GM18502 (cell line): ENCODE measurements at regions not wholly inside any gene's neighbourhood (a gene's known extent, or its start where the extent isn't known, plus 50 kb on each side); places are given as distances from the start of the nearest gene placed in this dataset.
"Not testable (repeated sequence)": the region's sequence is repeated elsewhere in the genome, so short reads cannot be mapped to it uniquely, and the experiment has no call there.

Experiments used
- ATAC-seq: cut with Tn5 transposase; IDR thresholded peaks from one replicate; pipeline ENCODE4 v1.9.1; 2021; ENCODE audit warnings: mild to moderate bottlenecking; ENCODE audit not compliant: unreplicated experiment, poor library complexity

DNA sequence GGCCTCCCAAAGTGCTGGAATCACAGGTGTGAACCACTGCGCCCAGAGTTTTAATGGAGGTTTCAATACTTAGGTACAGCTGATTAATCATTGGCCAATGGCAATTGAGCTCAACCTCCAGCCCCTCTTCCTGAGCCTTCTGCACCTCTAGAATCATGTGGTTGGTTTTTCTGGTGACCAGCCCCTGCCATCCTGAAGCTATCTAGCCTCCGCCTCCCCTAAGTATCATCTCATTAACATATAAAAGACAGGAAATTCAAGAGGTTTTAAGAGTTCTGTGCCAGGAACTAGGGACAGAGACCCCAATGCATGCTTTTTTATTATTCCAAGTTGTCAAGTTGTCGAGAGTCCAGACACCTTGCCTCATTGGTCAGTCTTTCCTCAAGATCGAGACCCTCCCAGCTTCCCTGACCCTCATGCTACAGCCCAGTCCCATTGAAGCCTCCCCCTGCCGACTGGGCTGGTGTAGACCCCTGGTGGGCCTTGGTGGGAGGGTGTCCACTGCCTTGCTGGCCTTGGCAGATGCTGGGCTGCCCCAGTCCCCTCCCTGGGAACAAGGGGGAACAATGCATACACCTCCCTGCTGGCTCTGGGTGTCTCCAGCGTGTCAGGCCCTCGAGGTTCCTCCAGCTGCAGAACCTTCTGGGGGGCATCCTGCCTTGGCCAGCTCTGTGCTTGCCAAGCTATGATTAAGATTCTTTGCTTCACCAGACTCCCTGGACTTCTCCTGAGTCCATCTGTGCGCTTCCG lies 148.0 kb downstream of the CTTN start:
- no peak for ATAC-seq

DNA sequence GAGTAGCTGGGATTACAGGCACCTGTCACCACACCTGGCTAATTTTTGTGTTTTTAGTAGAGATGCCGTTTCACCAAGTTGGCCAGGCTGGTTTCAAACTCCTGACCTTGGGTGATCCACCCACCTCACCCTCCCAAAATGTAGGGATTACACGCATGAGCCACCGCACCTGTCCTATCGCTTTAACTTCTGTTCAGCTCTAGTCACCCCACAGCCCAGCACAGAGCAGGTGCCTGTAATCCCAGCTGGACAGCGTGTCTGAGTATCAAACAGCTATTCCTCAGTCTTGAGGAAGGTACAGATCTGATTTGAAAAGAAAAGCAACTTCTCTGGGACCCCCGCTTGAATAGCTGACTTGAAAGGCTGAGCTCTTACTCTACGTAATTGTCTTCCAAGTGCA lies 149.1 kb downstream of the CTTN start:
- ATAC-seq, result no peak

DNA sequence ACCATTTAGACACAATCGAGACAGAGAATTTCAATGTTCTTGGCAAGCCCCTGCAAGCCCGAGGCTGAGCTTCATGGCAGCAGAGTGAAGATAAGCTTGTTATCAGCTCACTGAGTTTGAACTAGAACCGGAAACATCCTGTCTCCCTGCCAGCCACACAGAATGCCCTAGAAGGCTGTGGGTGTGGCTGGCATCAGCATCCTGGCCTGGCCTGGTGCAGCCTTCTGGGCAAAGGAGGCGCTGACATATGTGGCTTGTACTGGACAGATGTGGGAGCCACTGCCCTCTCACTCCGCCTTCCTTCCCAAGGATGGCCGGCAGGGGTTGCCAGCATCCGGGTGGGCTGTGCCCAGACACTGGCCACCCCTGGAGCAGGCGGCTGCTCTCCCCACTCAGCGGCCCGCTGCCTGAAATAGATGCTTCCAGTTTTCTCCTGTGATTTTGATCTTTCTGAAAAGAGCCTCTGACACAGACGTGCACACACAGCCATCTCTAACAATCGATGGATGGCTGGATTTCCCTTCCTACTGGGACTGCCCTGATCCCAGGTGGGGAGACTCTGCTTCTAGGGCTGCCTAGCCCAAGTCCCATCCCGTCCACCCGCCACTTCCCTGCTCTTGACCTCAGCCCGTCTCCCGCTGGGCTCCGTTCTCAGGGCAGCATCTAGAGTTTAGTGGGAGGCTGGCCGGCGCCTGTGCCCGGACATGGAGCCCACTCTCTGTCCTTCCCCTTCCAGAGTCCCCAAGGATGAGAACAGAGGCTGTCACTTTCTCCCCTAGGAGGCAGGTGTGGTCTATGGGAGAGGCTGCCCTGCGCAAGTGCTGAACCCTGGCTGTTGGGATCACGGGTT lies 149.7 kb downstream of the CTTN start:
- ATAC-seq, result no peak

DNA sequence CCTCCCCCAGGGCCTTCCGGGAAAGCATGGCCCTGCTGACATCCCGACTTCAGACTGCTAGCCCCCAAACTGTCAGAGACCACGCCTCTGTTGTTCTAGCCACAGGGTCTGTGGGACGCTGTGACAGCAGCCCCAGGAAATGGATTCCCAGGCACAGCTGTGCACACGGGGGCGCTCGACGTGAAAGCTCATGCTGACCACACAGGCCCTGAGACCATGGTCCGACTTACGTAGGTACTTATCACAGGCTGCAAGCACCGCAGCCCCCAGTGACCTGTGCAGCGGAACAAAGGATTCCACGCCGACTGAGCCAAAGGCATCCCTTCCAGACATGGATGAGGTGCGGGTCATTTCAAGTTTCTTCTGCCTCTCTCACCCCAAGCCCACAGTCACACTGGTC lies 150.6 kb downstream of the CTTN start:
- ATAC-seq, result no peak

DNA sequence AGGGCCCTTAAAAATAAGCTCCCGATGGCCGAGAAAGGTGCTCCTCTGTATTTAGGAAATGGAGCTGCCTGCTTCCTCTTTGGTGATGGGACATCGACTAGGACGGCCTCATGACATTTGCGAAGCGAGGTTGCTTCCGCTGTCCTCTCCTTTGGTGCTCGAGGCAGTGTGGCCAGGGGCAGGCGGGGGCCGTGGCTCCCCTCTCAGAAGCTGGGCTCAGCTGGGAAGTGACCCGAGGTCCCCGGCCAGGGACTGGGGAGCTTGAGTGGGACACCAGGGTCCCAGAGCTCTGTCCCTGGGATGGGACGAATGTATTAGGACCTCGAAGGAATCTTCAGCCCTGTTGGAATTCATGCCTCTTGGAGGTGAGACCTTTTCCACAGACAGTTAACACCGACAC lies 151.1 kb downstream of the CTTN start:
- ATAC-seq, result no peak

DNA sequence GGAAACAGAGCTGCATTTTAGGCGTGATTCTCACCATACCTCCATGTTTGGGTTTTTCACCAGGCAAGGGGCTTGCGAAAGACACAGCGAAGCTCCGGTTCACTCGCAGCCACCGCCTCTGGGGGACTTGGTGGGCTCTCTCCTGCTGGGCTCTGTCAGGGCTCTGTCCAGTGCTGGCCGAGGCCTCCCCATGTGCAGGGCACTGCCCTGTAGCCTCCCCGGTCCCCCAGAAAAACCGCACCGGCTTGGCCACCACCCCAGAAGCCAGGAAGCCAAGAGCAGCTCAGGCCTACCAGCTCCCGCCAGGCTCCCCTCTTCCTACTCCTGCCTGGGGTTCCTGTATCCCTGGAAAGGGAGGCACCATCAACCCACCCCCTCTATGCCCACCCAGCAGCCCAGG lies 151.5 kb downstream of the CTTN start:
- no peak for ATAC-seq

DNA sequence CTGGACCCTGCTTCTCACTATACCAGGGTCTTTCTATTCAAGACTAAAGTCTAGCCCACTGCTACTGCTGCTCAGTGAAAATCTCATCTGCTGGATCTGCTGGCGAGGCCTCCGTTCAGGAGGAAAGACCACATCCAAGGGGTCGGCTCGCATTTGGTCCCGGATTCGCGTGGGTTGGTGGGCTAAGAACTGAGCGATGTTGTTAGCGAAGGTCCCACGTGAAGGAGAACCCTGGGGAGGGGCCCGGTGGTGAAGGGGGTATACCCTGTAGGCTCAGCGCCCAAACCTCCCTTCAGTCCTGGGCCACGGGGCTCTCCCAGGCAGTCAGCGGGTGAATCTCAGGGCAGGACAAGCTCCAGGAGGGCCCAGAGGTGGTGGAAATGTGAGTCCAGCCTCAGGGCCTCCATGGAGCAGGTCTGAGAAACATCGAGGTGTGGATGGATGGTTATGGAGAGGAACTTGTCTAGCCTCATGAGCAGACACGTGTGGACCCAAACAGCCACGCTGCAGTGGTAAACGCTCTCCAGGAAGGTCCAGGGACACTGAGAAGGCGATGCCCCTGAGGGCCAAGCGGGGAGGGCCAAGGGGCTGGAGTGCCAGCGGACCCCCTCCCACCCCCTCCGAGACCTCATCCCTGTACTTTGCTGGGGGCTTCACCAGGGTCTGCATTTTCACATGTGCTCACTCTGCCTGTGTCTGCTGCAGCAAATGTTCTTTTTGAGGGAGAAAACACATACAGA lies 152.3 kb downstream of the CTTN start:
- no peak for ATAC-seq

DNA sequence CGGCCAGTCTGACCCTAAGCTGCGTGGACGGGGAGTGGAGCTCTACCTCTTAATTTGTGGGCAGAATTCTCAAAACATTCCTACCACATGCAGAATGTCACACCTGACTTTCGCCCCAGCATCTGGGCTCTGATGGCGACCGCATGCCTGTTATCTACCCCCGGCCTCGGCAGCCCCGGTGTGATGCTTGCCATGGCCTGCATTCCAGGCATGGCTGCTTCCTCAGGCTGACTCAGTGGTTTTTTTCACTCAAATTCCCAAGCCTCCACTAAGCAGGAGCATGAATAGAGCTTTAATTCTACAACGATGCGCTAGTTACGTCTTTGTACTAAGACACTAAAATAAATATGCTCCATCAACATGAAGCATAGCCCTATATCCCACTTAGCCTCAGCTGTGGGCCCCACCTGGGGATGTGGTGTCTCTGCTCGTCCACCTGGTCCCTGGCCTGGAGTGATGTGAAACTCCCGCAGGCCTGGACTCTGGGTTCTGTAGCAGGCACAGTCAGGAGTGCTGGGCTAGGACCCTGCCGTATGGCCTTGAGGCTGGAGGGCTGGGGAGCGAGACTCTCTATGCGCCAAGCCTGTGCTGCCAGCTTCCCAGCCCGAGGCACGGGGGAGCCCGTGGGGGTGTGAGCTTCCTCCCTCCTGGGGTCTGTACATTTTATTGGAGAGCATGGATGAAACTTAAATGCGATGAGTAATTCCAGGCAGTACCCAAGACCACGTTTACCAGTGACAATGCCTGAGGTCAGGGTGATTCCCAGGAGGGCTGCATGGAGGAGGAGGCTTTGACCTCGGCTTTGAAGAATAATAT lies 153.2 kb downstream of the CTTN start:
- ATAC-seq, result no peak

DNA sequence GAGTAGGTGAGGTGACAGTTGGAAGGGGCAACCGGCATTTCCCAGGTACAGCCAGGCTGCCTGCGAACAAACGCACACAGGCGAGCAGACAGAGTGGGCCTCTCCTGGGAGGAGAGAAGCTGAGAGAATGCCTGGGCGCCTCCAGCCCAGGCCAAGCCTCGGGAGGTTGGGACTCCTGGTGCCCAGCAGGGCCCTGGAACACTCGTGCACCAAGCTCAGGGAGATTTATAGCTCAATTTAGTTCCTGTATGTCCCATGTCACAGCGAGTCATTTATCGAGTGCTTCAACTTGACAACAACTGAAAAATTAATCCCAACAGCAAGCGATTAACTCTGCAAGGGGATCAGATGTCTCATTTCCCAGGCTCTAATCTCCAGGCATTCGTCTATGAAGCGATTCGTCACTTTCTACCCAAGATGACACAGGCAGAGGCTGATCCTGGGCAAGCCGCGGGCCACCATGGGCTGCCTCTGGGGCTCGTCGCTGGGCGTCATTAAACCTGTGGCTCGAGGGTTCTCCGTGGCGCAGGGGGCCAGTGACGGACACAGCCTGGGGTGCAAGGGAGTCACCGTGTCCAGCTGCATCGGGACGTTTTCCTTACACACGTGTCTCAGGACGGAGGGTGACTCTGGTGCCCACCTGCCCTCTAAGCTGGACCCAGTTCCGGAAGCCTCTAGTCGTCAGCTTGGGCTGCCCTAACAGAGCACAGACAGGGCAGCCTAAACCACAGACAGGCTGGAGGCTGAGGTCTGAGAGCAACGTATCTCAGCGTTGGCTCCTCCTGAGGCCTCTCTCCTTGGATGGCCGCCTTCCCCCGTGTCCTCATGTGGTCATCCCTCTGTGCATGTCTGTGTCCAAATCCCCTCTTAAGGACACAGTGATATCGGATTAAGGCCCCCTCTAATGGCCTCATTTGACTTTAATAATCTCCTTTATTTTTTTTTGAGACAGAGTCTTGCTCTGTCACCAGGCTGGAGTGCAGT lies 154.1 kb downstream of the CTTN start:
- no peak for ATAC-seq

DNA sequence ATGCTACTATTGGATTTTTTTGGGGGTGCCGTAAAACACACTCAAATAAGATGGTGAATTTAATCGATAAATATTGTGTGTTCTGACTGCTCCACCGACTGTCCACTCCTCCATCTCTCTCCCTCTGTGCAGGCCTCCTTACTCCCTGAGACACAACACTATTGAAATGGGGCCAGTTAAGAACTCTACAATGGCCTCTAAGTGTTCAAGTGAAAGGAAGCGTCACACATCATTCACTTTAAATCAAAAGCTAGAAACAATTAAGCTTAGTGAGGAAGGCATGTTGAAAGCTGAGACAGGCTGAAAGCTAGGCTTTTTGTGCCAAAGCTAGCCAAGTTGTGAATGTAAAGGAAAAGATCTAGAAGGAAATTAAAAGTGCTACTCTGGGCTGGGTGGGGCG lies 156.7 kb downstream of the CTTN start:
- ATAC-seq, result no peak

DNA sequence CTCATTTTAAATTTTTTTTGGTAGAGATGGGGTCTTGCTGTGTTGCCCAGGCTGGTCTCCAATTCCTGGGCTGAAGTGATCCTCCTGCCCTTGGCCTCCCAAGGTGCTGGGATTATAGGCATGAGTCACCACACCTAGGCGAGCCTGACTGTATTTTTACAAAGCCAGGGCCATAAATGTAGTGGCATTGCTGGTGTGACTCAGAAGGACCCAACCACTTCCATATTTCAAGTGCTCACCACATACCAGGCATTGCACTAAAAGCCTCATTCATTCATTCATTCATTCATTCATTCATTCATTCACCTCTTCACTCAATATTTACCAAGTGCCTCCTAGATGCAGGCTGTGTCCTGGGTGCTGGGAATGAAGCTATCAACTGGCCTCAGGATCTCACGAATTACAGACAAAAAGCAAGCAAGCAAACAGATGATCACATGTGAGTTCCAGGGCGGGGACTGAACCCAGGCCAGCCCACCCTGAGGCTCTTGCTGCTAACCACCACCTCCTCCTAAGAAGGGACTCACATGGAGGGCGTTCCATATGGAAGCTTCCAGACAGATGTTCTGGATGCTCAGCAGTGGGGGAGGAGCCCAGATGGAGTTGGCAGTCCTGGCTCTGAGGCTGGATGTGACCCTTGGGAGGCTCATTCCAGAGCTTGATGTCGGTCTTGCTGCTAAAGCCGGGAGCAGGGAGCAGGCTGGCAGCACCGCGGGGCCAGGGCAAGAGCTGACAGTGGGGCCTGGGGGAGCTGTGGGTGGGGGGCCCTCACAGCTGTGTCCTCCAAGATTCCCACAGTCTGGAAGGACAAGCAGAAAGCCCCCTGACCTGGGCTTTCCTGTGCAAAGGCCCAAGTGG lies 158.8 kb downstream of the CTTN start:
- ATAC-seq, result no peak

DNA sequence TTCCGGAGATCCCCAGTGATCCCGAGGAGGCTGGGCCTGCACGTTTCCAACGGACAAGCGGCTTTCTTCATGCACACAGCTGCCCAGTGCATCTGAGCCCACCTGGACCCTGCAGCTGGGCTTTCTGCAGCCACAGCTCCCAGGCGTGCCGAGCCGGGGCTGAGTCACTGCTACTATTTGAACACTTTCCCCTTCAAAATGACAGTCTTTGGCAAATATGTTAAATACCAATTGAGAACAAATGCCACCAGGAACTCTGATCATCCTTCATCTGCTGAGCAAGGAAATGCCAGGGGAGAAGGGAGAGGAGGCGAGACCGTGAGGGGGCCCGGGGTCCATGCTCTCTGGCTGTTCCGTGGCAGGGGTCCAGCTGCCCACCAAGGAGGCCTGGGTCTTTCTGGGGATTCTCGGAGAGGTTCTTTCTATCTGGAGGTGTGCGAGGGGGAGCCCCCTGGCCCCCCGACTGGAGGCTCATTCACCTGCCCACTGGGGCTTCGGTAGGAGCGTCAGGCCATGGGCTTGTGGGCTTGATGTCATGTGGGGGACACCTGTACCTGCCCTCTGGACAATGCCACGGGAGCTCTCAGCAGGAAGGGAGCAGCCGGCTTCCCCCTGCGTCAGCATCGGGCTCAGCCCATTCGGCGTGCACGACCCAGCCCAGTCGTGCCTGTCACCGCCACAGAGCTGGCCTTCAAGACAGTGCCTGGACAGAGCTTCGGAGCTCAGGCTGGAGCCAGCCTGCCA lies 159.6 kb downstream of the CTTN start:
- ATAC-seq, result no peak

DNA sequence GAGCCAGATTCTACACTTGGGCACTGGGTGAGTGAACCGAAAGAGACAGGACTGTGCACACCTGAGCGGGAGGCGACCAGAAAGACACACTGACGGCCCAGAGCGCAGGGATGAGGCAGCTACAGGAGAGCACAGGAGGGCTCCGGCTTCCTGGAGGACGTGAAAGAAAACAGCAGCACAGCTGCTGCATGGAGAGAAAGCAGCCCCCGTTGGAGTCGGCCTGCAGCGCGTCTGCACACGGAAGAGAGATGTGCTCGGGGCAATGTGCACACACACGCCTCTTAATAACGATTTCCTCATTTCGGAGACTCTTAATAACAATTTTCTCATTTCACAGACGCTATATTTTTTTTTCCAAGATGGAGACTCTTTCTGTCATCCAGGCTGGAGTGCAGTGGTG lies 160.4 kb downstream of the CTTN start:
- ATAC-seq, result no peak

DNA sequence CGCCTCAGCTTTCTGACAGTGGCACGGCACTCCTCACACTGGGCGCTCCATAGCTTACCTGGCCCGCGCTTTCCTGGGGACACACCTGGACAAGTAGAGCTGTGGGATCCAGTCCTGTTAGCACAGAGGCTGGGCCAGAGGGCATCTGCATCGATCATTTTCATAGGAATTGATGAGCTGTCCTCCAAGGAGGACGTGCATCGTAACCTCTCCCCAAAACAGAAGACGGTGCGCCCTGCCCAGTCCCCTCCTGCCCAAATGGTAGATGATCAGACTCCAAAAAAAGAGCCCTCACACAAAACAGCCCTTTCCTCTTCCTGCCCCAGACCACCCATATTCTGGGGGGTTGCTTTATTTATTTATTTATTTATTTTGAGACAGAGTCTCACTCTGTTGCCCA lies 161.2 kb downstream of the CTTN start:
- ATAC-seq, result no peak

DNA sequence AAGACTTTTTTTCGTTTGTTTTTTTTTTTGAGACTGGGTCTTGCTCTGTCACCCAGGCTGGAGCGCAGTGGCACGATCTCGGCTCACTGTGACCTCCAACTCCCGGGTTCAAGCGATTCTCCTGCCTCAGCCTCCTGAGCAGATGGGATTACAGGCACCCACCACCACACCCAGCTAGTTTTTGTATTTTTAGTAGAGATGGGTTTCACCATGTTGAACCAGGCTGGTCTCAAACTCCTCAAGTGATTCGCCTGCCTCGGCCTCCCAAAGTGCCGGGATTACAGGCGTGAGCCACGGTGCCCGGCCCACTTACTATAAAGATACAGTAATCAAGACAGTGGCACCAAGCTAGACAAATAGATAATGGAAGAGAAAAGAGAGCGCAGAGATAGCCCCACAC lies 162.3 kb downstream of the CTTN start:
- not testable (repeated sequence) for ATAC-seq

DNA sequence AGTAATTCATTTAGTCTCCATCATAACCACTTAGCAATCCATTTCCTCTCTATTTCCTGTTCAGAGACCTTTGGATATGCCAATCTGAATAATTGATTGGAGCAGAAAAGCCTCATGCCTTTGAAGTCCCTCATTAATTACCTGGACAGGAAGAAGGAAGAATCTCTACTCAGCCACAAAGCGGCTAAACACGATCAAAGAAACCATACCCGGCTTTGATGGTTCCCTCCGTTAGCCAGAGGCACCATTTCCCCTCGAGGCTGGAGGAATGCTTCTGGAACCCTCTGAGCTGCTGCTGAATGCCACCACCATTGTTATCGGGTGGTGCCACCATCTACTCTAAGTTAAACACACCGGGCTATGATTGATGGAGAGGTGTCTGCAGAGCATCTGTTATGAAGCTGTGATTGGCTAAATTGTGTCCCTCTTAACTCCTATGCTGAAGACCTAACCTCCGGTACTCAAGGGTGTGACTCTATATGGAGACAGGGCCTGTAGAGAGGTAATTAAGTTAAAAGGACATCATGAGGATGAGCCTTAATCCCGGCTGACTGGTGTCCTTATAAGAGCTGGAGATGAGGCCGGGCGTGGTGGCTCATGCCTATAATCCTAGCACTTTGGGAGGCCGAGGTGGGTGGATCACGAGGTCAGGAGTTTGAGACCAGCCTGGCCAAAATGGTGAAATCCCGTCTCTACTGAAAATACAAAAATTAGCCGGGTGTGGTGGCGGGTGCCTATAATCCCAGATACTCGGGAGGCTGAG lies 168.6 kb downstream of the CTTN start:
- ATAC-seq, result no peak

DNA sequence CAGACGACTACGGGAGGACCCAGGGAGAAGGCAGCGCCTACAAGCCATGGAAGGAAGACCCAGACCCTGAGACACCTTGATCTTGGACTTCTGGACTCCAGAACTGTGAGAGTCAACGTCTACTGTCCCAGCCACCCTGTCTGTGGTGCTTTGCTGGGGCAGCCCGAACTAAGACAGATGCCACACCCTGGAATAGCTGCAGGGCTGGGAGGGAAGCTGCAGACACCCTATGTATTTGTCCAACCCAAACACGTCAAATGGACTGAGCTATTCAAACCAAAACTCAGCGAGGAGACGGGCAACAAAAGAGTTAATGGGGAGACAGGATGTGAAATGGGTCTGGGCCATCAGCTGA lies 169.3 kb downstream of the CTTN start:
- no peak for ATAC-seq
